T-helper 2 cell treated with Interferon-gamma antibody and Interleukin-4, amounts not matched to agents 100 ng/mL and 5 ng/mL, for 36 hours (primary cell): ENCODE measurements at regions not wholly inside any gene's neighbourhood (a gene's known extent, or its start where the extent isn't known, plus 50 kb on each side); places are given as distances from the start of the nearest gene placed in this dataset.
"Not testable (repeated sequence)": the region's sequence is repeated elsewhere in the genome, so short reads cannot be mapped to it uniquely, and the experiment has no call there.

Experiments
- intact Hi-C: fragments of 100-400 bp; cut with micrococcal nuclease; formaldehyde crosslinking; loops from one replicate; pipeline ENCODE4 v1.15.1; 2023

DNA sequence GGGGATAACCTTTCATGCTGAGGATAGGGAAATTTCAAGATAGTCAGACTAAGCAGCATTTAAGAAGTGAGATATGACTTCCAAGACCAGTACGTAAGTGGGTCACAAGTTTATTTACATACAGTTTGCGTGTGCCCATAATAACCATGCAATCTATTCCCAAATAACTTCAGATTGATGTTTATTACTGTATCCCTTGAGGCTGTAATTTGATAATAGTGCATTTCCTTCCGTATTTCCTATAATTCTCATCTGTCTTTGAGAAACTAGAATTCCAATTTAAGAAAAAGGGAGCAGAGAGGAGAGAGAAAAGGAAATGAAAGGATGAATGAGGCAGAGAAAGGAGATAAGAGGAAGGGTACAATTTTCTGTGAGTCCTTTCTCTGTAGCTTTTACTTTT lies 1073.1 kb downstream of the EPHA3 start:
- intact Hi-C loops: loop anchor here (10.0 kb wide), 1 partner anchor 1976 kb away; no protein-coding TSS in a partner anchor

DNA sequence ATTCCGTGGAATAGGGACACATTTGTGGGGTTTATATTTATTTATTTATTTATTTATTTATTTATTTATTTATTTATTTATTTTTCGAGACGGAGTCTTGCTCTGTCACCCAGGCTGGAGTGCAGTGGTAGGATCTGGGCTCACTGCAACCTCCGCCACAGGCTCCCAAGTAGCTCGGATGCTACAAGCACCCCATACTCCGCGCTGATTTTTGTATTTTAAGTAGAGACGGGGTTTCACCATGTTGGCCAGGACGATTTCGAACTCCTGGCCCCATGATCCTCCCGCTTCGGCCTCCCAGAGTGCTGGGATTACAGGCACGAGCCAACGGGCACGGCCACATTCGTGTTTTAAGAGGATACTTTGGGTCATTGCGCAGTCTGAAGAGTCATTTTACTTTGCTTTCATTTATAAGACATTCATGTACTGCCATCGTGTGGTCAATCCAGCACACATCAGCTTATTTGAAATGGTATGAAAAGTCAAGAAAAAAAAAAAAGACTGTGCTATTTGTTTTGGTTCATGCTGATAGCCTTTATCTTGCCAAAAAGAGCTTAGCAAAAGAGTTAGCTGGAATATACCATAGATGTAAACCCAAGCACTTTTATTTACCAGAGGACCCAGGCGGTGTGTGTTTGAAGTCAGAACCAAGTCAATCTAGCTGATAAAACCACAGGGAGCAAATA lies 1075.0 kb downstream of the EPHA3 start:
- intact Hi-C loops: loop anchor here (10.0 kb wide), 1 partner anchor 1978 kb away; no protein-coding TSS in a partner anchor

- intact Hi-C loops: loop anchor here (10.0 kb wide), 1 partner anchor 1980 kb away; no protein-coding TSS in a partner anchor
These were observed 1077.4 kb downstream of the EPHA3 start for GRCh38 chr3:90184861-90185260.

DNA sequence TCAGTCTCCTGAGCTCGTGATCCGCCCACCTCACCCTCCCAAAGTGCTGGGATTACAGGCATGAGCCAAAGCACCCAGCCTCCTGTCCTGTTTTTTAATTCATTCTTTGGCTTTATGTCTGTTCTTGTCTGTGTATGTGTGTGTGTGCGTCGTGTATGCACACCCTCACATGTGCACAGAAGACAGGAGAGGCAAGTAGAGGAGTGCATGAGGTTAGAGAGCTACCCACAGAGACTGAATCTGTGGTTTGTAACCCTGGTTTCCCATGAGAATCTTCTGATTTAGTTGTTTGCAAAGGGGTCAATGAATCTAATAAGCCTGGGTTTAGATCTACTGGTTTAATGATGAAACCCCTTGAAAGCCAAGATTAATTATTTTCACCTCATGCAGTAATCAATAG lies 1090.0 kb downstream of the EPHA3 start:
- intact Hi-C loops: not testable (repeated sequence)

DNA sequence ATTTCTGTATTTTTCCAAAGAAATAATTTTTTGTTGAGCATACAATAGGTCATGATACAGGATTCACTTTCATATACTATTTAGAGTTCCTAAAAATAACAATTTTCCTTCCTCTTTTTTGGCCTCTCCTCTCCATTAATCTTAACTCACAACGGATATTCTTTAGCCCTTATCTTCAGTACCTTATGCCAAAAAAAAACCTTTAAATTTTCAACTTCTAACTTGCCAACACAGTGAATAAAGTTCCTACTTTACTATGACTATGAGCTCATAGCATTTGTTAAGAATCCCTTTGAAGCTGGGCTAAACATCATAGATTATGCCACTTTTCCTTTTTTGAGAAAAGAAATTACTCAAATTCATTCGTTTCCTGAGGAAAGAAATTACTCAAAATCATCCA lies 1095.5 kb downstream of the EPHA3 start:
- intact Hi-C loops: not testable (repeated sequence)

- intact Hi-C loops: not testable (repeated sequence)
These were observed 1099.1 kb downstream of the EPHA3 start for GRCh38 chr3:90206482-90206881.

GRCh38 chr3:90207353-90208097 lies 1100.1 kb downstream of the EPHA3 start:
- intact Hi-C loops: not testable (repeated sequence)

DNA sequence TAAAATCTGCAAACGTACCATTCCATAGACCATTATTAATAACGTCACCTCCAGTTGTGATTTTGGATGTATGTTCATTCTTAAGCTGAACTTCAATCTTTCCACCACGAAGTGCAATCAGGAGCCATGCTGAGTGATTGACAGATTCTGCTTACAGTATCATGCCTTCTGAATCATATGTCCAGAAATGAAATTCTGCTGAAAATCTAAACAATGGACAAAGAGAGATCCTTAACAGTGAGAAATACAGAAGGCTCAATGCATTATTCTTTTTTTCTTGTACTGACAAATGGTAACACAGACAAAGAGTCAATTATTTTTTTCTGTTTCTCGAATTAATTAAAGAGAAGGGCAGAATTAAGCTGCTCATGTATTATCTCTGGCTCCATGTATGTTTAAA lies 1114.5 kb downstream of the EPHA3 start:
- intact Hi-C loops: no loop called here

DNA sequence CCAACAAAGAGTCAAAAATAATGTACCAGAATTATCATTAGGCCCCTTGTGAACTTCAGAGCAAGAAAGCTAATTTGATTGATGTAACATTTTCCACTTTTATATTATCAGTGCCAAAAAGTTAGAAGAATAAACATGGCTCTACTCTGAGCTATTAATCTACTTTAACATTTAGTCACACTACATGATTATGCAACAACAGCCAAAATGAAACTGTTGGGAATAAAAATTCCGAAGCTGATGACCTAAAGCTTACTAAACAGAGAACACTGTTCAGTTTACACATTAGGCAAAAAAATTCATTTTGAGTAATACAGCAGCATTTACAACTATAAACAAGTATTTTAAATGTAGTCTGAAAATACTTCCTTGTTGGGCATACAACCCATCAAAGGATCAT lies 1134.1 kb downstream of the EPHA3 start:
- intact Hi-C loops: no loop called here

DNA sequence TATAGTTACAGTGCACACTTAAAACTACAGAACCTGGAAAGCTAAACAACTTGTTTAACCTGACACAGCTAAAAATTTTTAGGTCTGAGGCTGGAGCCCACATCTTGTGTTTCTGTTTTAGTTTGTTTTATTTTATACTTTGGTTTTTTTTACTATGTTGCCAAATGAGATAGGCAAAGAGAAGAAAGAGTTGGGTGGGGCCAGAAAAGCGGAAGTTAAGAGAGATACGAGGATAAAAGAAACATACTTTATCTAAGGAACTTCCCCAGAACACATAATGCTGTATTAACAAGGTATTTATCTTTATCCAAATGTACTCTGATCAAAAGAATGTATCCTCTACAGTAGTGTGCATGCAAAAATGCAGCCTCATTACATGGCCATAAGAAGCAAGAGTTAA lies 1145.7 kb downstream of the EPHA3 start:
- intact Hi-C loops: no loop called here

- intact Hi-C loops: no loop called here
These were observed 1154.3 kb downstream of the EPHA3 start for GRCh38 chr3:90261481-90262433.
